Caco-2 (cell line): ENCODE measurements at regions not wholly inside any gene's neighbourhood (a gene's known extent, or its start where the extent isn't known, plus 50 kb on each side); places are given as distances from the start of the nearest gene placed in this dataset.
"Not testable (repeated sequence)": the region's sequence is repeated elsewhere in the genome, so short reads cannot be mapped to it uniquely, and the experiment has no call there.

ENCODE experiments used
- BruUV-seq: library from RNA; stranded (reverse); fragments of 400-500 nt; replicated peaks from 2 replicates; lab custom pipeline; 2021; lab: Mats Ljungman, UMichigan
- CTCF ChIA-PET: fragments of 300-600 bp; sonication (Branson Sonifier 250); formaldehyde crosslinking; loops from one replicate; lab custom pipeline; 2022; ENCODE audit warnings: antibody characterized with exemption; lab: Charles Lee
- POLR2A ChIA-PET: fragments of 300-600 bp; sonication (Branson Sonifier 250); formaldehyde crosslinking; loops from one replicate; lab custom pipeline; 2022; ENCODE audit warnings: antibody characterized with exemption; lab: Charles Lee
- DNase-seq, 2 experiments: peaks; one replicate each; pipeline versions ENCODE4 v3.0.0 to v3.0.0-alpha.2; 2020 to 2022
- H3K27me3 ChIP-seq: replicated peaks from 2 replicates; pipeline ENCODE4 v1.6.0; 2011; ENCODE audit warnings: low read length; ENCODE audit not compliant: control insufficient read depth, insufficient read depth
- H3K36me3 ChIP-seq: 2 replicates; pipeline ENCODE4 v1.5.1; 2011; ENCODE audit warnings: low read length; ENCODE audit not compliant: control insufficient read depth, insufficient read depth
- H3K4me1 ChIP-seq: fragments of 250-450 bp; sonication (Bioruptor Pico); 2 replicates; pipeline ENCODE4 v1.5.1; 2020; ENCODE audit warnings: mild to moderate bottlenecking
- H3K4me3 ChIP-seq: 2 replicates; pipeline ENCODE4 v1.5.1; 2011; ENCODE audit warnings: low read depth, mild to moderate bottlenecking, control low read depth, low read length
- H3K9me3 ChIP-seq: fragments of 250-450 bp; sonication (Bioruptor Pico); 2 replicates; pipeline ENCODE4 v1.5.1; 2020; ENCODE audit warnings: mild to moderate bottlenecking, moderate library complexity
- H3K27ac Mint-ChIP-seq: one replicate; pipeline ENCODE4 v1.8.0; 2022; ENCODE audit warnings: mixed read lengths; ENCODE audit not compliant: unreplicated experiment
- H3K27me3 Mint-ChIP-seq: one replicate; pipeline ENCODE4 v1.8.0; 2022; ENCODE audit warnings: mixed read lengths; ENCODE audit not compliant: insufficient read depth, unreplicated experiment
- H3K36me3 Mint-ChIP-seq: one replicate; pipeline ENCODE4 v1.8.0; 2022; ENCODE audit warnings: mild to moderate bottlenecking, mixed read lengths; ENCODE audit not compliant: insufficient read depth, unreplicated experiment
- H3K4me1 Mint-ChIP-seq: one replicate; pipeline ENCODE4 v1.8.0; 2022; ENCODE audit warnings: low read depth, mixed read lengths; ENCODE audit not compliant: unreplicated experiment
- H3K4me3 Mint-ChIP-seq: one replicate; pipeline ENCODE4 v1.8.0; 2022; ENCODE audit warnings: mild to moderate bottlenecking, moderate library complexity, mixed read lengths; ENCODE audit not compliant: unreplicated experiment
- H3K9me3 Mint-ChIP-seq: one replicate; pipeline ENCODE4 v1.8.0; 2022; ENCODE audit warnings: mixed read lengths; ENCODE audit not compliant: unreplicated experiment
- CTCF ChIP-seq, 2 experiments: fragments of 200-600 bp in 1 of 2; IDR thresholded peaks; 1 replicate in 1 of 2; 2 replicates in 1 of 2; pipeline versions ENCODE4 v1.5.1 to v1.8.0; 2011 to 2022; ENCODE audit warnings: antibody characterized with exemption in 1 of 2, control low read depth in 1 of 2, inconsistent platforms in 1 of 2, low read depth in 1 of 2, low read length in 1 of 2, mild to moderate bottlenecking in 1 of 2, moderate library complexity in 1 of 2; ENCODE audit not compliant: insufficient read depth in 1 of 2, severe bottlenecking in 1 of 2, unreplicated experiment in 1 of 2
- intact Hi-C: fragments of 100-400 bp; cut with micrococcal nuclease; formaldehyde crosslinking; loops from one replicate; pipeline ENCODE4 v1.10.0; 2022; ENCODE audit not compliant: unreplicated experiment

GRCh38 chr5:38677636-38678035, 121.2 kb upstream of the LIFR start:
- BruUV-seq = no TSS peak
- Mint-ChIP-seq H3K4me1 (peaks cover 25% of the 10 kb centered on the region), H3K4me3 (no peak overlapping the region), H3K27me3 (no peaks in the 10 kb centered on the region), H3K27ac (no peak overlapping the region), H3K36me3 (no peaks in the 10 kb centered on the region), H3K9me3 (peaks cover 21% of the 10 kb centered on the region)
- intact Hi-C loops = no loop called here
- Histone ChIP-seq H3K4me3 (no peak overlapping the region), H3K4me1 (peaks cover 34% of the 10 kb centered on the region), H3K9me3 (0 out of 2 replicates have a peak, but pooled peaks cover 2% of the 10 kb centered on the region), H3K36me3 (no peaks in the 10 kb centered on the region), H3K27me3 (no peaks in the 10 kb centered on the region)
- DNase-seq = no peak
- ChIA-PET CTCF (interaction anchor here (0.5 to 0.7 kb wide), 2 partner anchors 236 to 469 kb away, joined by 3 read pairs; no protein-coding TSS in a partner anchor), POLR2A (interaction anchor here (0.6 kb wide), 1 partner anchor 397 kb away, joined by 3 read pairs; no protein-coding TSS in a partner anchor)
- TF ChIP-seq CTCF (IDR thresholded peaks at IDR 0.05; ENCODE audit: insufficient read depth in 1 of 2, low read depth in 1 of 2, low read length in 1 of 2, severe bottlenecking in 1 of 2, unreplicated experiment in 1 of 2) = no peak

GRCh38 chr5:38678076-38678475, 121.6 kb upstream of the LIFR start:
- DNase-seq = no peak
- Mint-ChIP-seq H3K4me3 (no peak overlapping the region), H3K27ac (no peak overlapping the region), H3K36me3 (no peaks in the 10 kb centered on the region), H3K9me3 (peaks cover 21% of the 10 kb centered on the region), H3K27me3 (no peaks in the 10 kb centered on the region), H3K4me1 (peaks cover 25% of the 10 kb centered on the region)
- H3K4me1 ChIP-seq = peaks cover 34% of the 10 kb centered on the region
- ChIA-PET POLR2A (interaction anchor here (0.6 kb wide), 1 partner anchor 397 kb away, joined by 3 read pairs; no protein-coding TSS in a partner anchor), CTCF (interaction anchor here (0.7 kb wide), 1 partner anchor 236 kb away, joined by 3 read pairs; no protein-coding TSS in a partner anchor)
- BruUV-seq = no TSS peak
- no peaks in the 10 kb centered on the region for H3K27me3 ChIP-seq
- intact Hi-C loops = no loop called here
- H3K4me3 ChIP-seq = no peak overlapping the region
- TF ChIP-seq CTCF (IDR thresholded peaks at IDR 0.05; ENCODE audit: insufficient read depth in 1 of 2, low read depth in 1 of 2, low read length in 1 of 2, severe bottlenecking in 1 of 2, unreplicated experiment in 1 of 2) = no peak
- H3K36me3 ChIP-seq = no peaks in the 10 kb centered on the region
- H3K9me3 ChIP-seq = 0 out of 2 replicates have a peak, but pooled peaks cover 2% of the 10 kb centered on the region

- H3K27me3 Mint-ChIP-seq, intact Hi-C loops, CTCF ChIA-PET, H3K4me3 ChIP-seq, H3K9me3 ChIP-seq, POLR2A ChIA-PET, H3K27me3 ChIP-seq, H3K27ac Mint-ChIP-seq, H3K36me3 ChIP-seq, BruUV-seq, DNase-seq, H3K36me3 Mint-ChIP-seq, H3K4me3 Mint-ChIP-seq: not testable (repeated sequence)
- peaks cover 25% of the 10 kb centered on the region for H3K4me1 Mint-ChIP-seq
- peaks cover 34% of the 10 kb centered on the region for H3K4me1 ChIP-seq
- peaks cover 21% of the 10 kb centered on the region for H3K9me3 Mint-ChIP-seq
These were observed 122.3 kb upstream of the LIFR start for GRCh38 chr5:38678697-38679096.
